Gastrocnemius medialis (tissue), 4 donors: ENCODE measurements at regions not wholly inside any gene's neighbourhood (a gene's known extent, or its start where the extent isn't known, plus 50 kb on each side); places are given as distances from the start of the nearest gene placed in this dataset.

ENCODE experiments used
- CTCF ChIP-seq, 5 experiments: fragments of 450-650 bp in 3 of 5; fragments of 200-600 bp in 2 of 5; sonication (generic) in 2 of 5; IDR thresholded peaks in 4 of 5; conservative IDR thresholded peaks in 1 of 5; 1 replicate in 4 of 5; 2 replicates in 1 of 5; pipeline ENCODE4 v1.5.1; 2016 to 2019; ENCODE audit warnings: antibody characterized with exemption in 5 of 5, mild to moderate bottlenecking in 3 of 5, moderate library complexity in 3 of 5
- POLR2A ChIP-seq, 2 donors: fragments of 450-650 bp; IDR thresholded peaks; one replicate each; pipeline ENCODE4 v1.6.1; 2017; ENCODE audit warnings: antibody characterized with exemption in 2 of 2, mild to moderate bottlenecking in 2 of 2, moderate library complexity in 2 of 2

DNA sequence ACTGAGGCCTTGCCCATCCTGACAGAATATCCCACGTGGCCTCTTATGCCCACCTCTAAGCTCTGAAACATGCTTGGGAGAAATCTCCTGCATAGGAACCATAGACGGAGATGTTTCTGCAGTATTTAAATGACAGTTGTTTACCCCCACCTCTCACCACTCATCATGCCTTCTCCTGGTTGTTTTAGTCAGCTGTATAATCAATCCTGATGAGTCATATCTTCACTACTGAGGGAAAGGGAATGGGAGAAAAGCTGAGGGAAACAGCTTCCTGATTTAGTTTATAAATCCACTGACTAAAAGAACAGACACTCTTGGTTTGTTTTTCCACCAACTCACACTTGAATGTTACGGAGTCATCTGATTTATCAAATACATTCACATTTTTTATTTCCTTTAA, 113.2 kb upstream of the TENT5A start:
- no peak for TF ChIP-seq CTCF (IDR thresholded peaks at IDR 0.05 in 4 of 5, conservative IDR thresholded peaks at IDR 0.05 in 1 of 5)
- no peak for TF ChIP-seq POLR2A (IDR thresholded peaks at IDR 0.05)
